Stomach (tissue), 8 donors: ENCODE measurements at regions not wholly inside any gene's neighbourhood (a gene's known extent, or its start where the extent isn't known, plus 50 kb on each side); places are given as distances from the start of the nearest gene placed in this dataset.
"Not testable (repeated sequence)": the region's sequence is repeated elsewhere in the genome, so short reads cannot be mapped to it uniquely, and the experiment has no call there.

Experiments used
- DNase-seq, 2 donors: peaks; one replicate each; pipeline versions ENCODE4 v3.0.0 to v3.0.0-alpha.2; 2013 to 2019
- H3K27ac ChIP-seq, 5 donors: fragments of 200-600 bp in 4 of 5; sonication (generic) in 4 of 5; one replicate each; pipeline ENCODE4 v1.5.1; 2013 to 2019; ENCODE audit warnings: mild to moderate bottlenecking in 1 of 5, moderate library complexity in 1 of 5
- H3K27me3 ChIP-seq, 3 donors: fragments of 200-600 bp; sonication (generic); one replicate each; pipeline ENCODE4 v1.5.1; 2017 to 2019; ENCODE audit warnings: mixed run types in 1 of 3
- H3K36me3 ChIP-seq, 4 donors: fragments of 200-600 bp; sonication (generic); 1 replicate in 3 of 4; 2 replicates in 1 of 4; pipeline ENCODE4 v1.5.1; 2016 to 2019
- H3K4me1 ChIP-seq, 4 donors: fragments of 200-600 bp; sonication (generic); one replicate each; pipeline ENCODE4 v1.5.1; 2016 to 2019
- H3K4me3 ChIP-seq, 4 donors: fragments of 200-600 bp; sonication (generic) in 3 of 4; one replicate each; pipeline ENCODE4 v1.5.1; 2016 to 2019; ENCODE audit warnings: mild to moderate bottlenecking in 1 of 4
- H3K9me3 ChIP-seq, 4 donors: fragments of 200-600 bp; sonication (generic); one replicate each; pipeline ENCODE4 v1.5.1; 2016 to 2019
- EP300 ChIP-seq: sonication (generic); formaldehyde crosslinking; IDR thresholded peaks from one replicate; pipeline ENCODE4 v1.6.1; 2017; ENCODE audit warnings: antibody characterized with exemption
- POLR2A ChIP-seq, 4 donors: fragments of 450-650 bp; IDR thresholded peaks; one replicate each; pipeline ENCODE4 v1.6.1; 2016; ENCODE audit warnings: antibody characterized with exemption in 4 of 4, control low read depth in 2 of 4, mild to moderate bottlenecking in 1 of 4, moderate library complexity in 1 of 4
- POLR2AphosphoS5 ChIP-seq, 3 donors: sonication (generic); formaldehyde crosslinking; IDR thresholded peaks; one replicate each; pipeline ENCODE4 v1.6.1; 2016; ENCODE audit warnings: antibody characterized with exemption in 3 of 3
- WGBS, 5 donors: extraction: QIAGEN DNeasy Blood & Tissue Kit in 3 of 5; methylation state at CpG; one replicate each; pipeline versions ENCODE4 v1.1.5 to v1.1.7; 2013 to 2018; 5-methylcytosine and 5-hydroxymethylcytosine counted together
- intact Hi-C: fragments of 100-400 bp; cut with DNase I; formaldehyde crosslinking; loops from one replicate; pipeline ENCODE4 v1.15.1; 2023; ENCODE audit warnings: low total_unique reads
- TF ChIP-seq, protein P1 (sequence below), 7 experiments: fragments of 450-650 bp in 4 of 7; fragments of 200-600 bp in 3 of 7; sonication (generic) in 3 of 7; IDR thresholded peaks; one replicate each; pipeline ENCODE4 v1.5.1; 2016 to 2019; ENCODE audit warnings: antibody characterized with exemption in 7 of 7, control low read depth in 2 of 7, mild to moderate bottlenecking in 1 of 7
- donor health status: healthy with polysubstance abuse.
- donor health status: Bipolar disorder and iron deficiency.
- donor health status: healthy.

GRCh38 chr2:83894976-83895375 lies 564.1 kb downstream of the SUCLG1 start:
- no peaks in the 10 kb centered on the region for H3K27me3 ChIP-seq
- DNase-seq = no peak
- WGBS, 5 donors = 83 to 94% (median 91%) methylated on average over 3 of the region's 3 CpGs
- no peak overlapping the region for H3K27ac ChIP-seq
- H3K4me1 ChIP-seq = no peaks in the 10 kb centered on the region
- H3K36me3 ChIP-seq = no peaks in the 10 kb centered on the region
- H3K4me3 ChIP-seq = no peak overlapping the region
- no peaks in the 10 kb centered on the region for H3K9me3 ChIP-seq
- intact Hi-C loops = no loop called here
- TF ChIP-seq, protein P1, sequence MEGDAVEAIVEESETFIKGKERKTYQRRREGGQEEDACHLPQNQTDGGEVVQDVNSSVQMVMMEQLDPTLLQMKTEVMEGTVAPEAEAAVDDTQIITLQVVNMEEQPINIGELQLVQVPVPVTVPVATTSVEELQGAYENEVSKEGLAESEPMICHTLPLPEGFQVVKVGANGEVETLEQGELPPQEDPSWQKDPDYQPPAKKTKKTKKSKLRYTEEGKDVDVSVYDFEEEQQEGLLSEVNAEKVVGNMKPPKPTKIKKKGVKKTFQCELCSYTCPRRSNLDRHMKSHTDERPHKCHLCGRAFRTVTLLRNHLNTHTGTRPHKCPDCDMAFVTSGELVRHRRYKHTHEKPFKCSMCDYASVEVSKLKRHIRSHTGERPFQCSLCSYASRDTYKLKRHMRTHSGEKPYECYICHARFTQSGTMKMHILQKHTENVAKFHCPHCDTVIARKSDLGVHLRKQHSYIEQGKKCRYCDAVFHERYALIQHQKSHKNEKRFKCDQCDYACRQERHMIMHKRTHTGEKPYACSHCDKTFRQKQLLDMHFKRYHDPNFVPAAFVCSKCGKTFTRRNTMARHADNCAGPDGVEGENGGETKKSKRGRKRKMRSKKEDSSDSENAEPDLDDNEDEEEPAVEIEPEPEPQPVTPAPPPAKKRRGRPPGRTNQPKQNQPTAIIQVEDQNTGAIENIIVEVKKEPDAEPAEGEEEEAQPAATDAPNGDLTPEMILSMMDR (IDR thresholded peaks at IDR 0.05) = no peak

DNA sequence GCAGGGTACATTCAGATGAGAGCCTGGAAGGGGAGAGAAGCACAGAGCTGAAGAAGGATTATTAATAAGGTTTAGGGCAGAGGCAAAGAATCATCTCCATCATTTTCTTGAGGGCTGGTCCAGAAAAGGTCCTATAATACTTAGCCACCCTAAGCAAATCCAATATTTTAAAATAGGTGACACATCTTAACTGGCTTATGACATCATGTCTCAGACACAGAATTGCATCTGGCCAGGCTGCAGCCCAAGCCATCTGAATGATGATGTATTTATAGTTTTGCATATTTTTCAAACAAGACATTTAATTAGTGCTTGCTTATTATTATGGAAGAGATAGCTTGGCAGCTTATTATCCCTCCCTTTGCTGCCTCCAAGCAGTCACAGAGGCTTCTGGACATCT lies 571.3 kb downstream of the SUCLG1 start:
- no peak for TF ChIP-seq EP300
- TF ChIP-seq, protein P1 (IDR thresholded peaks at IDR 0.05) = no peak
- no peak for TF ChIP-seq POLR2A (IDR thresholded peaks at IDR 0.05)
- TF ChIP-seq POLR2AphosphoS5 (IDR thresholded peaks at IDR 0.05) = no peak
- Histone ChIP-seq H3K27me3 (no peaks in the 10 kb centered on the region), H3K27ac (no peak overlapping the region), H3K36me3 (no peaks in the 10 kb centered on the region), H3K4me3 (no peak overlapping the region), H3K9me3 (no peaks in the 10 kb centered on the region), H3K4me1 (no peaks in the 10 kb centered on the region)
- intact Hi-C loops = no loop called here
- no peak for DNase-seq

DNA sequence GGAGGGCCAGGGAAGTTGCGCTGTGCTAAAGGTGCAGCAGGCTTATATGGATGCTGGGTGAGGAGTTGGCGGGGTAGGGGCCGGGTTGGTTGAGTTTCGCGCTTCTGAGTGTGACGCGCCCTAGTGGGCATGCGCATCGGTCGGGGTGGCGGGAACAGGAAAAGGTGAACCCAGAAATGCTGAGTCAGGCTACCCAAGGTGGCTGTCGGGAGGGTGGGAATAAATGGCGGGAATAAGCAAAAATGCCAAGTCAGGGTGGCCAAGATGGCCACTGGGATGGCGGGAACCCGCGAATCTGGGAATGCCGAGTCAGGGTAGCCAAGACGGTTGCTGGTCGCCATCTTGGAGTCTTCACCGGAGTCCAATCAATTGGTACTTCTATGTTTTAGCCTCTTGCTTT lies 580.0 kb downstream of the SUCLG1 start:
- intact Hi-C loops = no loop called here
- peaks cover 0 to 39% (median 26%) of the 10 kb centered on the region in 4 donors for H3K9me3 ChIP-seq
- H3K27me3 ChIP-seq = no peaks in the 10 kb centered on the region
- 92 to 97% (median 96%) methylated on average over 20 of the region's 20 CpGs for WGBS, 5 donors
- DNase-seq = no peak
- no peak overlapping the region for H3K4me3 ChIP-seq
- TF ChIP-seq POLR2AphosphoS5 (IDR thresholded peaks at IDR 0.05) = no peak
- TF ChIP-seq, protein P1 (IDR thresholded peaks at IDR 0.05) = no peak
- no peak for TF ChIP-seq POLR2A (IDR thresholded peaks at IDR 0.05)
- TF ChIP-seq EP300 = no peak
- no peaks in the 10 kb centered on the region for H3K4me1 ChIP-seq
- H3K27ac ChIP-seq = no peak overlapping the region
- H3K36me3 ChIP-seq = no peaks in the 10 kb centered on the region

DNA sequence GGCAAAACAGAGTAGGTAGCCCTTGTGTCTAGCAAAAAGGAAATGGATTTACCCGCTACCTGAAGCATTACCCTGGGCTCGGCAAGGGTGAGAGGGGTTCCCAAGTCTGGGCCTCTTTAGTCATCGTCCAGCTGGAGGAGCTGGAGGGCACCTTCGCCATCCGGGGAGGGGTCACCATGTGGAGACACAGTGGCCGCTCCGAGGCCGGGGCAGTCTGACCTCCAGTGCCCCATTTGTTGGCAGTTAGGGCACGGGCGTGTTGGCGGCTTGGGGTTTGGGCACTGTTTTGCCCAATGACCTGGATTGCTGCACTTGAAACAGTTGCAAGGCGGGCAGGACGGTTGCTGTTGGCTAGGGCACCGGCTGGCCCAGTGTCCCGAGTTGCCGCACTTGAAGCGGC lies 581.8 kb downstream of the SUCLG1 start:
- H3K4me3 ChIP-seq, H3K36me3 ChIP-seq, DNase-seq, H3K27ac ChIP-seq, H3K4me1 ChIP-seq, intact Hi-C loops, H3K27me3 ChIP-seq: not testable (repeated sequence)
- 88 to 99% (median 93%) methylated on average over 8 to 17 of the region's 17 CpGs for WGBS, 5 donors
- H3K9me3 ChIP-seq = peaks cover 0 to 51% (median 32%) of the 10 kb centered on the region in 4 donors

- TF ChIP-seq POLR2AphosphoS5 (IDR thresholded peaks at IDR 0.05) (no peak), EP300 (no peak), POLR2A (IDR thresholded peaks at IDR 0.05) (no peak)
- TF ChIP-seq, protein P1 (IDR thresholded peaks at IDR 0.05) = no peak
- no peak for DNase-seq
- Histone ChIP-seq H3K4me1 (no peaks in the 10 kb centered on the region), H3K9me3 (peaks cover 0 to 51% (median 32%) of the 10 kb centered on the region in 4 donors), H3K4me3 (no peak overlapping the region), H3K27ac (no peak overlapping the region), H3K36me3 (no peaks in the 10 kb centered on the region), H3K27me3 (no peaks in the 10 kb centered on the region)
- 83 to 93% (median 90%) methylated on average over 14 of the region's 14 CpGs for WGBS, 5 donors
- intact Hi-C loops = no loop called here
Measured at GRCh38 chr2:83874712-83875430, 584.2 kb downstream of the SUCLG1 start.
